IMR-90 (cell line): ENCODE measurements at regions not wholly inside any gene's neighbourhood (a gene's known extent, or its start where the extent isn't known, plus 50 kb on each side); places are given as distances from the start of the nearest gene placed in this dataset.

Experiments
- CTCF ChIP-seq: conservative IDR thresholded peaks from 2 replicates; pipeline ENCODE4 v1.5.1; 2012; ENCODE audit warnings: mild to moderate bottlenecking, low read depth, low read length, improper control_type of control experiment
- RAD21 ChIP-seq: IDR thresholded peaks from 2 replicates; pipeline ENCODE4 v1.6.1; 2012; ENCODE audit warnings: low read length, improper control_type of control experiment
- USF2 ChIP-seq: fragments of 150-350 bp; IDR thresholded peaks from 2 replicates; pipeline ENCODE4 v1.6.1; 2017; ENCODE audit warnings: mild to moderate bottlenecking, antibody characterized with exemption, low read length, low read depth

- no peak for TF ChIP-seq CTCF
- TF ChIP-seq USF2 = no peak
- TF ChIP-seq RAD21 = no peak
These were observed 90.6 kb upstream of the TAF1B start for GRCh38 chr2:9752441-9753275.
